ENCODE measurements at regions not wholly inside any gene's neighbourhood (a gene's known extent, or its start where the extent isn't known, plus 50 kb on each side); places are given as distances from the start of the nearest gene placed in this dataset.

DNA sequence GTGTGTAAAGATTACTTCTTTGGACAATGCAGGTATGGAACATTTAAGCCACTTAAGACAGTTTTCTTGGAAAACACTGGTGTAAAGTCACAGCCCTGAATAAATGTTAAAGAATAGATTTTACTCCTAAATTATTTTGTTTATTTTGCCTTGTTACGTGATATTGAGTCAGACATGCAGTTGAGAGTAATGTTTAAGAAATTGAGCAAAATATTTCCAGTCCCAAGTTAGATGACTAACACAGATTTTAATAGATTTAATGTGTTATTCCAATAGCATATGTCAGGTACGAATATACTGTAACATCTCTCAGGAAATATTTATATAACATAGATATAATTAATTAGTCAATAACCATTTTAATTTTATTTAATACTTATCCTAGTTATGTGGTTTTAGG is 1361.7 kb downstream of the FSCB start:
- TF ChIP-seq, protein P1, sequence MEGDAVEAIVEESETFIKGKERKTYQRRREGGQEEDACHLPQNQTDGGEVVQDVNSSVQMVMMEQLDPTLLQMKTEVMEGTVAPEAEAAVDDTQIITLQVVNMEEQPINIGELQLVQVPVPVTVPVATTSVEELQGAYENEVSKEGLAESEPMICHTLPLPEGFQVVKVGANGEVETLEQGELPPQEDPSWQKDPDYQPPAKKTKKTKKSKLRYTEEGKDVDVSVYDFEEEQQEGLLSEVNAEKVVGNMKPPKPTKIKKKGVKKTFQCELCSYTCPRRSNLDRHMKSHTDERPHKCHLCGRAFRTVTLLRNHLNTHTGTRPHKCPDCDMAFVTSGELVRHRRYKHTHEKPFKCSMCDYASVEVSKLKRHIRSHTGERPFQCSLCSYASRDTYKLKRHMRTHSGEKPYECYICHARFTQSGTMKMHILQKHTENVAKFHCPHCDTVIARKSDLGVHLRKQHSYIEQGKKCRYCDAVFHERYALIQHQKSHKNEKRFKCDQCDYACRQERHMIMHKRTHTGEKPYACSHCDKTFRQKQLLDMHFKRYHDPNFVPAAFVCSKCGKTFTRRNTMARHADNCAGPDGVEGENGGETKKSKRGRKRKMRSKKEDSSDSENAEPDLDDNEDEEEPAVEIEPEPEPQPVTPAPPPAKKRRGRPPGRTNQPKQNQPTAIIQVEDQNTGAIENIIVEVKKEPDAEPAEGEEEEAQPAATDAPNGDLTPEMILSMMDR (IDR thresholded peaks at IDR 0.05): no peak
- no peak for TF ChIP-seq POLR2A (IDR thresholded peaks at IDR 0.05)

Data from thyroid gland (tissue), 4 donors.